GM18505 (cell line): ENCODE measurements at regions not wholly inside any gene's neighbourhood (a gene's known extent, or its start where the extent isn't known, plus 50 kb on each side); places are given as distances from the start of the nearest gene placed in this dataset.

Experiments
- ATAC-seq: cut with Tn5 transposase; IDR thresholded peaks from one replicate; pipeline ENCODE4 v1.9.1; 2021; ENCODE audit not compliant: unreplicated experiment
- POLR2A ChIP-seq: IDR thresholded peaks from 4 replicates; pipeline ENCODE4 v1.6.1; 2011; ENCODE audit warnings: borderline replicate concordance; ENCODE audit not compliant: insufficient read depth, insufficient read length; ENCODE audit errors: extremely low read depth

GRCh38 chr18:51513517-51513916 lies 316.0 kb upstream of the MEX3C start:
- ATAC-seq = no peak
- TF ChIP-seq POLR2A = no peak

GRCh38 chr18:51514128-51514527 lies 316.6 kb upstream of the MEX3C start:
- ATAC-seq = no peak
- no peak for TF ChIP-seq POLR2A

GRCh38 chr18:51516478-51517038 lies 319.1 kb upstream of the MEX3C start:
- ATAC-seq = no peak
- TF ChIP-seq POLR2A = no peak

GRCh38 chr18:51519571-51519970 lies 322.1 kb upstream of the MEX3C start:
- ATAC-seq = no peak
- no peak for TF ChIP-seq POLR2A

- no peak for ATAC-seq
- TF ChIP-seq POLR2A = no peak
Measured at GRCh38 chr18:51520676-51521180, 323.2 kb upstream of the MEX3C start.

- no peak for ATAC-seq
- TF ChIP-seq POLR2A = no peak
Measured at GRCh38 chr18:51522338-51522737, 324.9 kb upstream of the MEX3C start.

GRCh38 chr18:51522821-51523220 lies 325.3 kb upstream of the MEX3C start:
- TF ChIP-seq POLR2A = no peak
- ATAC-seq = no peak

- no peak for ATAC-seq
- TF ChIP-seq POLR2A = no peak
Measured at GRCh38 chr18:51523671-51524070, 326.2 kb upstream of the MEX3C start.

- TF ChIP-seq POLR2A = no peak
- ATAC-seq = no peak
Measured at GRCh38 chr18:51525453-51526225, 328.2 kb upstream of the MEX3C start.

GRCh38 chr18:51527826-51528225 lies 330.3 kb upstream of the MEX3C start:
- no peak for ATAC-seq

GRCh38 chr18:51531501-51531900 lies 334.0 kb upstream of the MEX3C start:
- no peak for ATAC-seq

More at GRCh38 chr18:51527826-51528225, 330.3 kb upstream of the MEX3C start:
- TF ChIP-seq POLR2A = no peak

GRCh38 chr18:51537487-51537886 lies 340.0 kb upstream of the MEX3C start:
- TF ChIP-seq POLR2A = no peak
- ATAC-seq = peak; percentile 86

More at GRCh38 chr18:51531501-51531900, 334.0 kb upstream of the MEX3C start:
- no peak for TF ChIP-seq POLR2A

- no peak for ATAC-seq
- no peak for TF ChIP-seq POLR2A
Measured at GRCh38 chr18:51540562-51540961, 343.1 kb upstream of the MEX3C start.

GRCh38 chr18:51541230-51541629 lies 343.7 kb upstream of the MEX3C start:
- TF ChIP-seq POLR2A = no peak
- no peak for ATAC-seq

- TF ChIP-seq POLR2A = no peak
Measured at GRCh38 chr18:51543658-51544155, 346.2 kb upstream of the MEX3C start.

GRCh38 chr18:51545446-51545845 lies 348.0 kb upstream of the MEX3C start:
- no peak for ATAC-seq
- no peak for TF ChIP-seq POLR2A

More at GRCh38 chr18:51543658-51544155, 346.2 kb upstream of the MEX3C start:
- no peak for ATAC-seq
